GM19395 (cell line): ENCODE measurements at regions not wholly inside any gene's neighbourhood (a gene's known extent, or its start where the extent isn't known, plus 50 kb on each side); places are given as distances from the start of the nearest gene placed in this dataset.

ENCODE experiments used
- ATAC-seq: cut with Tn5 transposase; IDR thresholded peaks from one replicate; pipeline ENCODE4 v1.9.1; 2021; ENCODE audit warnings: mild to moderate bottlenecking, moderate library complexity; ENCODE audit not compliant: unreplicated experiment

DNA sequence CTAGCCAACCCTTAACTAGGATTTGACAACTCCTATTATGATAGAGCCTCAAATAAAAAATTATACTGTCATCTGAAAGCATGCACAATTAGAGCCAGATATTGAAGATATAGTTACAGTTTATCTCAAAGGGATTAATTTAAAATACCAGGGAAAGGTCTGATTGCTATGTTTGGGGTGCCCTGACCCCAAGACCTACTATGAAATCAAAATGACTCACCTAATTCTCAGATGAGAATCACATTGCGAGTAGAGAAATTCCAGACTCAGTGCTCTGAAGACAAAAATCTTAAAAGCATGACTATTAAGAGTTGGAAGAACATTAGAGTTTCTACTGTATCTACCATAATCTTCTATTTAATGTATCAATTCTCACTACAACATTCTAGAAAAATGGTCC is 297.1 kb downstream of the AHR start:
- no peak for ATAC-seq

DNA sequence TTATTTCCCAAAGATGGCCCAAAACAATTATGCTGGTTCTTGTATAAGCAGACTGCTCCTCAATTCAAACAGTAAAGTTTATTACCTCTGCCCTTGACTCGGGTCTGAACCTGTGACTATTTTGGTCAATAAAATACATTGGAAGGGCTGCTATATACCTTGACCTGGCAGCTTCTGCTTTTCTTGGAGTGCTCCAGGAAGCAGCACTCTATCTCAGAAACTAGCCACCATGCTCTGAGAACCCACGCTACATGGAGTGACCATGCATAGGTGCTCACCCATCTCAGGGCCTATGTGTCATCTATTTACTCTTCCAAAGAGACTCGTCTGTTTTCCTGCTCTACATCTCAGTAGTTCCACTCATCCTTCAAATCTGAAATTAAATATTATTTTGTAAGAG is 299.9 kb downstream of the AHR start:
- no peak for ATAC-seq

DNA sequence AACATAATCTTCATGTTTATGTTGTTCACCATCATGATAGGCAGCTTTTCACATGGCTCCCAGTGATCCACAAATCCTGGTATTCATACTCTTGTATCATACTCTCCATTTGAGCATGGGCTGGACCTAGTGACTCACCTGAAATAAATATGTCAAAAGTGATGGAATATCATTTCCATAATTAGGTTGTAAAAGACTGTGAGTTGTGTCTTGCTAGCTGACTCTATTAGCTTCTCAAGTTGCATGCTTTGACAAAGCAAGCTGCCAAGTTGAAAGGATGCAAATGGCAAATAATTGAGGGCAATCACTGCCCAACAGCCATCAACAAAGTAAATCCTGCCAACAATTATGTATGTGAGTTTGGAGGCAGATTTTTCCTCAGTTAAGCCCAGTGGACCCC is 300.4 kb downstream of the AHR start:
- ATAC-seq, result no peak

DNA sequence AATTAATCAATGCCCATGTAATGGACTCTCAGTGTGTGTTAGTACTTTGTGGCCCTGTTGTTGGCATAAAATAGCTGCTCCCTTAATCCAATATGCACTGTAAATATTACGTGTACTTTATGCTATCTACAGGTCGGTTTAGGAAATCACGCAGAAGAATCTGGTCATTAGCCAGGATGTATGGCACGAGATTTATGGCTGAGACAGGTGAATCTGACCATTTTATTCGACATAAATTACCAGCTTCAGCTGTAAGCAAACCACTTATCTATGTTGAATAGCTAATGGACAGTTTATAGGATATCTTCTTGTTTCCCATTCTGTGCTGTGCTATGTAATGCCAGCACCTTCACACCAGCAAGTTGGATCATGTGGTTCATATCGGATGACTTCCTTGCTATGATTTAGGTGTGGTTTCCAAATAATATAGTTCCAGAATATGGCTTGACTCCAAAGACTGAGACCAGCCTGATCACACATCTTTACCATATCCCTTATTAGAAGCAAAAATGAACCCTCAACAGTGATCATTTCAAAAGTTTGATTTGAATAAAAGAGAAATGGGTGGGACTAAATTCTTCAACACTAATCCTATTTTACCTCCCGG is 301.4 kb downstream of the AHR start:
- ATAC-seq, result no peak

DNA sequence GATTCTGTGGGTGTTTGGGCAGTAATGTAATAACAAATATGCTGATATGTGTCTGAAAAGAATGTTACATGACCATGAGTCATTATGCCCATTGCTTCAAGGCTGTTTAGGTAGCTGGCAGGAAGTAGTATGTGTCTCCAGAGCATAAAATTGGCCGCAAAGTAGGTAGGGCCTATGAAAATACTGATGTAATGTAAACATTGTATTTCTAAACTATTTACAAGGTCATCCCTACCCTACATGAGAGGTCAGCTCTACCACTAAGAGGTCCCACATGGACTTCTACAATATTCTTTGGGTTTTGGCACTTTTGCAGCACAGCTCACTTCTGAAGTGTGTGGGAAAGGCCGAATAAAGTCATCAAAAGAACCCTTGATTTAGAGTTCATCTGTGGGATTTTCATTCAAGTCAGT is 301.9 kb downstream of the AHR start:
- ATAC-seq, result no peak

DNA sequence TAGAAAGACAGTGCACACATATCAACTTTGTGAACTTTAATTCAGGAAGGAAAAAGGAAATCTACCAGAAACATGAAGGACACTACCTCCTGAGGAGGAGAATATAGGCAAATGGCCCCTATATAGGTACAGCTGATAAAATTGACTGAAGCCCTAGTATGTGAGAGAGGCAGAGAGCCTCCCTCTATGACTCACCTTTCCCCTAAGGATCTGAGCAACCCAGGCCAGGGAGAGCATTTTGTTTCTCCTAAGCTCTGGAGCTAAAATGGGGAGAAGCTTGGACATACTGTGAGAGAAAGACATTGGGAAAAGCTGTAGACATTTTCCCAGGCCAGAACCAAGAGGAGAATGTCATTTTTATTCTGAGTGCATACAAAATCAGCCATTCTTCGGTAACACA is 303.5 kb downstream of the AHR start:
- ATAC-seq, result no peak

DNA sequence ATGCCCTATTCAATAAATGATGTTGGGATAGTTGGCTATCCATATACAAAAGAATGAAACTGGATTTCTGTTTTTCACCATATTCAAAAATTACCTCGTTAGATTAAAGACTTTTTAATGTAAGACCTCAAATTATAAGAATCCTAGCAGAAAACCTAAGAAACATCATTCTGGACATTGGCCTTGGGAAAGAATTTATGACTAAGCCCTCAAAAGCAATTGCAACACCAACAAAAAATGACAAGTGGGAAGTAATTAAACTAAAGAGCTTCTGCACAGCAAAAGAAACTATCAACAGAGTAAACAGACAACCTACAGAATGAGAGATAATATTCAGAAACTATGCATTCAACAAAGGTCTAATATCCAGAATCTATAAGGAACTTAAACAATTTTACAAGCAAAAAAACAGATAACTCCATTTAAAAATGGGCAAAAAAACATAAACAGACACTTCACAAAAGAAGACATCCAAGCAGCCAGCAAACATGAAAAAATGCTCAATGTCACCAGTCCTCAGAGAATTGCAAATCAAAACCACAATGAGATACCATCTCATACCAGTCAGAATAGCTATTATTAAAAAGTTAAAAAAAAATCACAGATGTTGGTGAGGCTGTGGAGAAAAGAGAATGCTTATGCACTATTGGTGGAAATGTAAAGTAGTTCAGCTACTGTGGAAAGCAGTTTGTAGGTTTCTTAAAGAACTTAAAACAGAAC is 309.8 kb downstream of the AHR start:
- ATAC-seq, result no peak

DNA sequence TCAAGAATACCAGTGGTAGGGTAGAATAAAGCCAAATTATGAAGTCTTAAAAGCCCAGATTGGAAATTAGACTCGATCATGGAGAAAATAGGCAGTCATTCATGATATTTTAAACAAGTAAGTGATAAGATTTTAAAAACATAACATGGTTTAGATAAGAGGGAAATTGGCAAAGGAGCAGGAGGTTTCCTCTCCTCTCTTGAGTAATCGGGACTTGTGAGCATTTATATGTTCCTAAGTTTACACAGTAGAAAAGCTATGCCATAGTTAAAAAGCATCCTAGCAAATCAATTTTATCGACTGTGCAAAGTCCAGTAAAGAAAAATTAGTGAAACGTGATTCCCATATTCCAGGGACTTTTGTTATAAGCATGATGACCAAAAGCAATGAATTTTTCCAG is 313.2 kb downstream of the AHR start:
- no peak for ATAC-seq

DNA sequence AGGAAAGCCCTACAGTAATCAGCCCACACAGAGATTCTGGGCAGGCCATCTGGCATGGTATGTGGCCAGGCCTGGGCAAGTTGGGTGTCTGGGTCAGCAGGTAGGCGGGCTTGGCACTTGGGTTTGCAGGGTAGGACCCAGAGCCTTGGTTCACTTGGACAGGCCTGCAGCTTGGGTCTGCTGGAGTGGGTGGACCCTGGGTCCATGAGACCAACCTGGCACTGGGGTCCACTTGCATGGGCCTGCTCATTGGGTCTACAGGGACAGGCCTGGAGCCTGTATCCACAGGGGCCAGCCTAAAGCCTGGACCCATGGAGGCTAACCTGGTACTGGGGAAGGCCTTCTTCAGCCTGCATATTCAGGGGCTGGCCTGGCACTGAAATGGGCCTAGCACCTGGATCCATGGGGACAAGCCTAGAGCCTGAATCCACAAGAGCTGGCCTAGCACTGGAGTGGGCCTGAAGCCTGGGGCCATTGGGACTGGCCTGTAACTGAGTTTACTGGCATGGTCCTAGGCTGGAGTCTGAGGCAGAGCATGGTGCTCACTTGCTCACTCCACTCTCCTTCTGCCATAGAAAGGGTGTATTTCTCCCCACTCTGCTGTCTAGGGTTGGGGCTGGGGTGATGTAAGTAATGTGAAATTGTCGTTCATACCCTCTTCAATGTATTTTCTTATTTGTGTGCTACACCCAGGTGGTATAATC is 315.0 kb downstream of the AHR start:
- ATAC-seq, result no peak

DNA sequence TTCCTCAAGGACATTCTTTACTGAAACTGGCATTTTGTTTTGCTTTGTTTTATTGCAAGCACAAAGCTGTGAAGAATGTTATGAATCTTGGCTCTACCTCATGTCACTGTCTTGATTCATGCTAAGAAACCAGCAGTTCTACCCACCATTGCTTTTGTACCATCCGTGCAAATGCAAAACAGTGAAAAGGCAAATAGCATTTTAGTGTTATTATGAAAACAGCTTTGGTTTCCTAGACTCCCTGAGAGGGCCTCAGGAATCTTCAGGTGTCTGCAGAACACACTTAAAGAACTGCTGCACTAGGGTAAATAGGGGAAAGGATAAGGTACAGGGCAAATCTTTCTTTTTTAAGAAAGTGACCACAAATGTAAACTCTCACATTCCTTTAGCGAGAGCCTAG is 318.9 kb downstream of the AHR start:
- ATAC-seq, result no peak

DNA sequence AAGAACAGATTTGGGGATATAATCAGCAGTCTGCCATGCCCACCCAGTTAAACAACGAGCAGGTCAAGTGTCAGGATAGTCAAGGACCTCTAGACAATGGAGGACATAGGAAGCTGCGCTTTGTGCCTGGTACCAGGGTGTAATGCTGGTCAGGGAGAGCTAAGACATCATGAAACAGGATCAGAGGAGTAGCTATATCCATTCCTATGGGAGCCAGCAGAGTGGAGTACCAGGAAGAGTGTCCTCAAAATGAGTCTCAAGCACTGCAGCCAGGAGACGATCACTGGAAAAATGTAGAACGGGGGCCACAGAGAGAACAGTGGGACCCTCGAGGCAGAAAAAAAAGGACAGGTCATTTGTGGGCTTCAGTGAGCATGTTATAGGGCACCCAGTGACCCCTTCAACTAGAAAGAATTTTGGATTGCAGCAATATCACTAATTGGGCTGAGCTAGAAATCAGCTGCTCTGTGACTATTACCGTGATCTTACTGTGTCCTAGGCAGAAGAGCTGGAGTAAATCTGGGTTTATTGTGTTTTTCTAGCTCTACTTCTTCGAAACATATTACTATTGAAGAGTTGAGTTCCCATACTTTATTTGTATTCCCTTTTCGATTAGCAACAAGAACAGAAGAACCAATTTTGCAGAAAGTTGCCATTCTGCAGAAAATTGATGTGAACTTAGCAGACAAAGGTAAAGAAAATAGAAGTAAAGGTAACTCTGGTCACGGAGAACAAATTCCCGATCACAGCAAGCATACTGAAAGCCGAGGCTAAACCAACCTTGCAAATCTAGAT is 319.6 kb downstream of the AHR start:
- no peak for ATAC-seq

DNA sequence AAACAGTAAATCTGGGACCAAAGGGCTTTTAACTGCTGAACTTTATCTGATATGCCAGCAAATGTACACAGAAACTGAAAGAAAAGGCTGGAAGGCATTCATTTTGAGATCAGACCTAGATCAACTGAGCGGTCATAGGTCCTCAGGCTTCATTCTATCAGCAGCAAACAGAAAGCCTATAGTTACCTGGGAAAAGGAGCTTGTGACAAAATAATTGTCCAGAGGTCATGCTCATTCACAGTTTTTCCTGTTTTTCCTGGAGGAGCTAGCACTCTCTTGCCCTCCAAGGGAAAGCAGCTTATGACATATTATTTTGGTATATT is 320.2 kb downstream of the AHR start:
- no peak for ATAC-seq

DNA sequence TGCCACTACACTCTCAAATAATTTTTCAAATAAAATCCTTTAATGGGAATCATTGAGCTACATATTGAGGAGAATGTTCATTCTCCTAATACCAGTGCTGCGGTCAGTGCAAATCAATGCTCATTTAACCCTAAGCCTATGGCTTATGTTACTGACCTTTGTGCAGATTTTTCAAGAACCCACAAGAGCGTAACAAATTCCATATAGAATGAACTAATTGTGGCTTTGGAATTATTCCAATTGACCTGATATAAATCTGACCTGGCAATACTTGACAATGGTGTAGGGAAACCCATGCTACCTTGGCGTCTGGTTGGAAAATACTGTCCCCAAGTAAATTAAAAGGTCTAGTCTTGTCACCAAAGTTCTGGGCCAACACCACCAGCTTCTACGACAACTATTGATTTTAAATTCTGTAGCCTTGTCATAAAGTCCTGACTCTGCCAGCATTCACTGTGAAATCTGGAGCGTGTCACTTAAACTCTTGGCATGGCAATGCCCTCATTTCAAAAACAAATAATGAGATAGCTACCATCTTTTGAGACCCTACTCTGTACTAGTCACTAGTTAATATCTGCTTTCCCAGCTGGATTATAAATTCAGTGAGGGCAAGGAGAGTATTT is 320.9 kb downstream of the AHR start:
- no peak for ATAC-seq

DNA sequence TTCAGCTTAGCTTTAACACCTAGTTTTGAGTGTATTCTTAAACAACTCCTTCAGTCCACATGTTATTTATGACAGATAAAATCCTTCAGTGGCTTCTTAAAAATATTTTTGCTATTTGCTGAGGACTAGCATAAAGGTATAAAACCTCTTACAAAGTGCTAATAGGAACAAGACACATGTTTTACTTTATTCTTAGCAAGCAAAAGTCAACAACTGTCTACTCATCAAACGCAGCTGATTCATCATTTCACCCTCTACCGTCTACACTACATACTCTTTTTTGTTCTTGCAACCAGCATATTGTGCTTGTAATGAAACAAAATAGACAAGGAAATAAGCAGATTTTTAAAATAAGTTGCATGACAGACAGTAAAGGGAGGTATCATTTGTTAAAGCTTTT is 319.7 kb downstream of the SNX13 start:
- ATAC-seq, result no peak

DNA sequence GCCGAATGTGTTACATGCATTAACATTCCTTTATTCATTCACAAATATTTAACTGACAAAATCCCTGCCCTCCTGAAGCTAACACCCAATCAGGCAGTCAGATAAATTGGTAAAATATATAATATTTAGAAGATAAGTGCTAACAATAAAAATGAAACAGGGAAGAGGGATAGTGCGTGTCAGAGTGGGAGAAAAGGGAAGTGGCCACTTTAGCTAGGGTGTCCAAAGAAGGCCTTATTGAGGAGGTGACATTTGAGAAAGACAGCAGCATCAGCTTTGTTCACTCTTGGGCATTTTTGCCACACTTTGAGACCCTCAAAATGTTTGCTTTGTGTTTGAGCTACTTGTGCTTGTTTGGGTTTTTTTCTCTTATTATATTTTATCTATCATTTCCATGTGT is 317.8 kb downstream of the SNX13 start:
- ATAC-seq, result no peak

DNA sequence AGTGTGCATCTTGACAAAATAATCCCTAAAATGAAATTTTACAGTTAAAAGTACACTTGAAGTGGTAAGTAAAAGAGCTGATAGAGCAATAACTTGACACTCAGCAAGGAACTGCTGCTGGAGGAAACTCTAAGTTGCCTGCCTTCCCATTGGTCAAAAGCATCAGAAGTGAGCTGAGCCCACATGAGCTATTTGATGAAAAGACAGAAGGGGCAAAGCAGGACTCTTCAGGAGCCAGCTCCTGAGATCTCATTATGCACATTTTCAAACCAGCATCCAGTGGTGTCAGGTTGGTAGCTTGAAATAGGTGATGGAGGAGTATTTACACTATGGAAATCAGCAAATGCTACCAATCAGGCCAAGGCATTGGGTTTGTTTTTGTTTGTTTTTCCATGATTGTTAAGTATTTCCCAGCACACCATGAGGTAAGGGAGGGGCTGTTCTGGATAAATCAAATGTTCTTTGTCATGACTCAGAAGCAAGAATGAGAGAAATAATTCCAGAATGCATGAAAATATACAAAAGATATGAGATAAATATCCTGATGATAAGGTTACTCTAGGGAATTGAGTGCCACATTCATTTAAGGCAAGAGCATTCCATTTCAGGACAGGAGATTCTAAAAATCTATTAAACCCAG is 316.6 kb downstream of the SNX13 start:
- no peak for ATAC-seq

DNA sequence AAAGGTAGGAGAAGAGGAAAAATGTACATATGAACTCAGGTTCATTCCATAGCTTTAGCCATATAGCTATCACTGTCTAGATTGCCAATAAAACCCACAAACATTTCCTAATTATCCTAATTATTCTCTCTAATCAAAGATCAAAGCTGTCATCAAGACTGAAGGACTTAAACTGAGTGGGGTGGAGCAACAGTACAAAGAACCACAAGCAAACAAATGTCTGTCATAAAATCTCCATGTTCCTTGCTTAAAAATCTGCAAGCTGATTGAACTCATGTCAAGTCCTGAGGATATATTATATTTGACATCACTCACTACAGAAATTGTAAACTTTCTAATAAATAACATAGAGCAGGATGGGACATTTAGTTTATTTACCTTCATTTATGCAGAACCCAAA is 315.9 kb downstream of the SNX13 start:
- no peak for ATAC-seq

DNA sequence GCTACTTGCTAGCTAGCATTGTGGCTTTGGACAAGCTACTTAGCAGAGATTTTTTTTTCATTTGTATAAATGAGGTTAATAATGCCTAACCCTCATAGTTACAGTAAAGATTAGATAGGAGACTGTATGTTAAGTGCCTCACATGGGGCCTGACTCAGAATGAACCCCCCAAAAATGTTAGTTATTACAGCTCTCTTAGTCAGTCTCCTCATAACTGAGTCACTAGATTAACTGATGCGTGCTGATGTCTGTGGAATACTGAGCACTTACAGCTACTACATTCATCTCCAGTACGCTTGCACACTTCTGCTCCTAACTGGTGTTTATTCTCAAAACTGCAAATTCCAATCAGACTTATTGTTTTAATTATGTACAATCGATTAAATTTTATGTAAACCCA is 315.3 kb downstream of the SNX13 start:
- no peak for ATAC-seq

DNA sequence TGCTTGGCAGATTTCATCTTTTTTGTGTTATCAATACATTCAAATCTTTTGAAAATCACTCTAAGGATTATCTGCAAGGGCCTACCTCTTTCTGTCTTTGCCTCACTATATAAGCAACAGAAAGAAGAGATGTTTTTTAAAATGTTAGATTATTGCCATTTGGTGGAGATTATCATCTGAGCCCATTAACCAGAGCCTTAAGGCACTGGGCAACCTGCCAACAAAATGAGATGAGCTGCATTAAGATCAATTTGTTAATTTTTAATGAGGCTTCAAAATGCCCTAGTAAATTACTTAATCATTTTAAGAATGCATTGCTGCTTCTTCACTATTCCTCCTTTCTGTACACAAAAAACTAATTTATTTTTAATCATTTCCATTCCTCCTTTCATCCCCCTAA is 314.1 kb downstream of the SNX13 start:
- no peak for ATAC-seq

DNA sequence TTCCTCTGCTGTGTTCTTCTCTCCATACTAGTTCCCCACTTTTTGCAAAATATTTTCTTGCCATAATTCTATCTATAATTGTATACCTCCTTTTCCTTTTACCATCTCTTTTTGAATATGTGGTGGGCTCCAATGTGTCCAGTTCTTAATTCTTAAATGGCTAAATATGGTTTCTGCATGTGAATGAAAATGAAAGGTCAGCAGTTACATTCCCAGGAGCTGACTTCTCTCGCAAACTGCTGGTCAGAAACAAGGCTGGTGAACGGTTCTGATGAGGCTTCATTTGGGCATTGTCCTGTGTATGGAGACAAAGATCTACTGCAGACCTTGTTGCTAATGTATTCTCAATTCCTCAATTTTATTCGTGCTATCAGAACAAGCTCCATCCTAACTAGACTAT is 309.2 kb downstream of the SNX13 start:
- ATAC-seq, result no peak

DNA sequence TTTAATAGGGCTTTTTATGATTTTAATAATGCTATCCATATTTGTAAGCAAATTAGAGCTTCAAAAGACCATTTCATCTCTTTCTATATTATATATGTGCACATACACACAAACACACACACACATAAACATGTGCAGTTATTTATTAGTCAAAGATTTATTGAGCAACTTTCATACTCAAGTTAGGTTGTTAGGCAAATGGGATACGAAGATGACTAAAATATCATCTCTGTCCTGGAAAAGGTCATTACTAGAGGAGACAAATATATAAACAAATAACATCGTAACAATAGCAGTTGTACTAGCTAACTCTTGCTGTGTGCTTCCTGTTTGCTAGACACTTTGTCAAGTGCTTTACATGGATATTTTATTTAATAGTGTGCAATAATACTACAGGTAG is 307.9 kb downstream of the SNX13 start:
- no peak for ATAC-seq
